ENCODE measurements at regions not wholly inside any gene's neighbourhood (a gene's known extent, or its start where the extent isn't known, plus 50 kb on each side); places are given as distances from the start of the nearest gene placed in this dataset.

DNA sequence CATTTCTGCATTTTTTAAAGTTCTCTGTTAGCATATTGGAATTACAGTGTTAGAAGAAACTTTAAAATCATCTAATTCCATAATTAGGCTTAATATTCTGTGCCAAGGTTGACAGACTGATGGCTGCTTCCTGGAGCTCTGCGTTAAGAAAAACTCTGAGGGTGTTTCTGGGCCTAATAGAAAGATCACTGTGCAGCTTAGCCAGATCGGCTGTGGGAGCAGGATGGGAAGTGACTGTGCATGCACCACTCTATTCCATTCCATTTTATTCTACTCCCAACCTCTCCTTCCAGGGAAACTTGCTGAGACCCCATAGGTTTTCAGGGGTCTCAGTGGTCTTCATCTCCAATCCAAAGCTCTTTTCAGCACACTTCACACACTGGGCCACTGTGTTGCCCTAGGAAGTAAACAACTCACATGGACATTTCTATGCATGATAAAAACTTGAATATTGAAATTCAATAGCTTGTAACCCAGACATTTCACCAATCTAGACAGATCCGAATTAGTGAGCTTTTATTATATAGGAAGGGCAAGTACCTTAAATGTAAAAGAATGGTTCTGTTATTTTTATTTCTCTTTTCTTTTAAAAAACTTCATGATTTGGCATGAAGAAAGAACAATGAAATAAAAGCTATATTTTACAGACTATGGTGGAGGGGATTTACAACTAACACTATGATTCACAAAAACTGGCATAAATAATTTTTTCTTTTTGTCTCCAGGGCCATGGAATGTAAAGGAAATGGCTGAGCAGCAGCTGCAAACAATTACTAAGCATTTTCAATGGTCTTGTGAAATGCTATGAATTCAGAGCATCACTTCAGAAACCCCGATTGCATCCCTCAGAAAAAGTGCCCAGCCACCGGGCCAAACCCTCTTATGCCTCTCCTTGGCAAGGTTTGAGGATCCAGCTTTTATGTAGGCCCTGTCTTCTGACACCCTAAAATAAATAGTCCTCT lies 51.4 kb upstream of the DAB2 start:
- TF ChIP-seq CTCF (IDR thresholded peaks at IDR 0.05) (no peak), EP300 (IDR thresholded peaks at IDR 0.05) (no peak)
